NOMO-1 treated with DMSO at 0.1 percent for 48 hours (cell line): ENCODE measurements at regions not wholly inside any gene's neighbourhood (a gene's known extent, or its start where the extent isn't known, plus 50 kb on each side); places are given as distances from the start of the nearest gene placed in this dataset.
"Not testable (repeated sequence)": the region's sequence is repeated elsewhere in the genome, so short reads cannot be mapped to it uniquely, and the experiment has no call there.

Experiments used
- DNase-seq: peaks from one replicate; lab custom pipeline; 2025; ENCODE audit not compliant: unreplicated experiment; lab: John Stamatoyannopoulos, UW

DNA sequence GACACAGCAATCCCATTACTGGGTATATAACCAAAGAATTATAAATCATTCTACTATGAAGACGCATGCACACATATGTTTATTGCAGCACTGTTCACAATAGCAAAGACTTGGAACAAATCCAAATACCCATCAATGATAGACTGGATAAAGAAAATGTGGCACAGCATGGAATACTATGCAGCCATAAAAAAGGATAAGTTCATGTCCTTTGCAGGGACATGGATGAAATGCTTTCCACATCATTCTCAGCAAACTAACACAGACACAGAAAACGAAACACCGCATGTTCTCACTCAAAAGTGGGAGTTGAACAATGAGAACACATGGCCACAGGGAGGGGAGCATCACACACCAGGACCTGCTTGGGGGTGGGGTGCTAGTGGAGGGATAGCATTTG lies 613.0 kb downstream of the RFPL4B start:
- not testable (repeated sequence) for DNase-seq

DNA sequence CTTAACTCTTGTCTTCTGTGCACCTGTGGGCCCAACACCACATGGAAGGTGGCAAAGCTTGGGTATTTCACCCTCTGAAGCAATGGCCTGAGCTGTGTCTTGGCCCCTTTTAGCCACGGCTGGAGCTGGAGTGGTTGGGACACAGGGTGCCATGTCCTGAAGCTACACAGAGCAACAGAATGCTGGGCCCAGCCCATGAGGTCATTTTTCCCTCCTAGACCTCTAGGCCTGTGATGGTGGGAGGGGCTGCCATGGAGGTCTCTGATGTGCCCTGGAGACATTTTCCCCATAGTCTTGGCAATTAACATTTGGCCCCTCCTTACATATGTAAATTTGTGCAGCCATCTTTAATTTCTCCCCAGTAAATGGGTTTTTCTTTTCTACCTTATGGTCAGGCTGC lies 620.8 kb downstream of the RFPL4B start:
- no peak for DNase-seq

DNA sequence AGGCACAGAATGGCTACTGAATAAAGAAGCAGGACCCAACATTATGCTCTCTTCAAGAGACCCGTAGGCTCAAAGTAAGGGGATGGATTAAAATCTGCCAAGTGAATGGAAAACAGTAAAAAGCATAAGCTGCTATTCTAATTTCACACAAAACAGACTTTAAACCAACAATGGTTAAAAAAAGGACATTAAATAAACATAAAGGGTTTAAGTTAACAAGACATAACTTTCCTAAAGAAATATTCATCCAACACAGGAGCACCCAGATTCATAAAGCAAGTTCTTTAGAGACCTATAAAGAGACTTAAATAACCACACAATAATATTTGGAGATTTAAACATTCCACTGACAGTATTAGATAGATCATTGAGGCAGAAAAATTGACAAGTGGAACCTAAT lies 624.5 kb downstream of the RFPL4B start:
- no peak for DNase-seq

DNA sequence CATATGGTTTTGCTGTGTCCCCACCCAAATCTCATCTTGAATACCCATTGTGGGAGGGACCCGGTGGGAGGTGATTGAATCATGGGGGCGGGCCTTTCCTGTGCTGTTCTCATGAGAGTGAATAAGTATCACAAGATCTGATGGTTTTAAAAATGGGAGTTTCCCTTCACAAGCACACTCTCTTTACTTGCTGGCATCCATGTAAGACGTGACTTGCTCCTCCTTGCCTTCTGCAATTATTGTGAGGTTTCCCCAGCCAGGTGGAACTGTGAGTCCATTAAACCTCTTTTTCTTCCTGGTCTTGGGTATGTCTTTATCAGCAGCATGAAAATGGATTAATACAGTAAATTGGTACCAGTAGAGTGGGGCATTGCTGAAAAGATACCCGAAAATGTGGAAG lies 627.8 kb downstream of the RFPL4B start:
- not testable (repeated sequence) for DNase-seq

DNA sequence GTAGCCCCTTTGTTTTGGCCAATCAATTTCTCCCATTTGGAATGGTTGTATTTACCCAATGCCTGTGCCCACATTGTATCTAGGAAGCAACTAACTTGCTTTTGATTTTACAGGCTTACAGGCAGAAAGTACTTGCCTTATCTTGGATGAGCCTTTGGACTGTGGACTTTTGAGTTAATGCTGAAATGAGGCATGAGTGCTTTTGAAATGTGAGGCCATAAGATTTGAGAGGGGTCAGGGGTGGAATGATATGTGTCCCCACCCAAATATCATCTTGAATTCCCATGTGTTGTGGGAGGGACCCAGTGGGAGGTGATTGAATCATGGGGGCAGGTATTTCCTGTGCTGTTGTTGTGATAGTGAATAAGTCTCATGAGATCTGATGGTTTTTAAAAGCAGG lies 629.4 kb downstream of the RFPL4B start:
- DNase-seq = not testable (repeated sequence)

DNA sequence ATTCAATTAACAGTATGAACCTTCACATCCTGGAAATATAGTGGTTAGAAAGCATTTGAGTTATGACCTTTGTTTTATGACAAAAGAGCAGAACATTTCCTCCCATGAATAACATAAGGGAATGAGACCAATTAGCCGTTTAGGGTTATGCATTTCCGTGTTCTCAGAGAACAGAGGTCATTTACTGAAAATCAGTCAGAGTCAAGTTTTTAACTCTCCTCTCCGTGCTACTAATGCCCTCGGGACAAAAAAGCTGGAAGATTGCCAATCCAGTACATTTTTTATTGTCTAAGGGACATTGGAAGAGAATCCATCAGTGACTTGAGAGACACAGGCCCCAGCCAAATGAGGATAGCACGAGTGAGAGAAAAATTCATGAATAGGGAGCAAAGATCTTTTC lies 632.7 kb downstream of the RFPL4B start:
- no peak for DNase-seq

DNA sequence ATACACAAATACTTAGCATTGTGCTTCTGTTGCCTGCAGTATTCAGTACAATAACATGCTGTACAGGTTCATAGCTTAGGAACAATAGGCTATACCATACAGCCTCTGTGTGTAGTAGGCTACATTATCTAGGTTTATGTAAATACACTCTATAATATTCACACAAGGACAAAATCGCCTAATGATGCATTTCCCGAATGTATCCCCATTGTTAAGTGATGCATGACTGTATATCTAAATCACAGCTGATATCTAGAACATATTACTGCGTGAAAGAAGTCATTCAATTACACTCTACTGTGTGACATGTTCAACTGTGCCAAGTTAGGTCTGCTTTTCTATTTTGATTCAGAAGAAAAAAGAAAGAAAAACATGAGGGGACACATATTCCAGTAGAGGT lies 633.5 kb downstream of the RFPL4B start:
- no peak for DNase-seq

DNA sequence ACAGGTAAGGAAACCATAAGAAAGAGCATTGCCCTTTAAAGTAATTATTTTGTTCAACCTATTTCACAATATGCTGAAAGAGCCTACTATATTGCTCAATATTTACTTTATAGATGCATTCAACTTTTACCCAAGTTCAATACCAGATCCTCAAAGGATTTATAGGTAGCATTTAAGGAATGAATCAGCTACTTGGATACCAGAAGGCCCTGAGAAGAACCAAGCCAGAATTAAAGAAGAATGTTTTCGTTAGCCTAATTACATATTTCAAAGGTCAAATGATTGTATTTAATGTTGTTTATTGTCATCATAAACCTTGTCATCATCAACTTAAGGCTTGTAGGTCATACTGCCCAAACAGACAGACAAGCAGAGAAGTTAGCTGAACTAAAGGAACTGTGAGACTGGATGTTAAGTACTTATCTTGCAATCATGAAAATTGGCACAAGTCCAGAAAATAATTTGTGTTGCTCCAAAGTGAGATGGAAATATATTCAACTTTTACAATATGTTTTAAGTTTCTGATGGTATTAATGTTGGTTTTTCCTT lies 636.7 kb downstream of the RFPL4B start:
- peak; percentile 4 for DNase-seq

DNA sequence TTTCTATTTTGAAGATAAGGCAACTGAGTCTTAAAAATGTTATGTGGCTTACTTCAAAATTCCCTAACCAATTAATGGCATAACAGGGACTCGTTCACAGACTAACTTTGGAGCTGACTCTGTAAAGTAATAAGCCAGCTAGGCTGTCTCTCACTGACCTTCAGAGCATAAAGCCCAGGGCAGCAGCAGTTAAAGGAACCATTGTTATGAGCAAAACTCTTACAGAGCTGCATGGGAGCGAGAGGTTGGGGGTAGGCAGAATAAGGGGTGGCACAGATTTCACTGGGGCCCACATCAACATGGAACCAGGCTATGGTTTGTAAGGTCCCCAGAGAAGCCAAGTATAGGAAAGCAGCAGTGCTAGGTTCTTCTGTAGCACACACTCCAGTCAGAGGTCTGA lies 637.8 kb downstream of the RFPL4B start:
- DNase-seq = no peak

DNA sequence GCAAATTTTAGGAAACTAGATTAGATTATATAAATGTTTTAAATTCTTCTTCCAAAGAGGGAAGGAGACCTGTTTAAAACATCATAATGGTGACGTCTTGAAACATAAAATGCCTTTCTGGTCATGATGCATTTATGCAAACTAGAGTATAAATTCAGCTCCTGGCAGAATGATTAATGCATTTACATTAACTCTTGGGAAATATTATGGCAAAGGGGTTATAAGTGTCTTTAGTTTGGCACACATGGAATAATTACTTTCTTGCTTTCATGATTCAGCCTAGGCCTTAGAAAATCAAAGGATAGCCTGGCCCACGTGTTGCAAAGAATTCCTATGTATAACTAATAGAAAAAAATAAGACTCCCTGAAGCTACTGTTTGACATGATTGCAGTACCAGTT lies 639.2 kb downstream of the RFPL4B start:
- DNase-seq = no peak

DNA sequence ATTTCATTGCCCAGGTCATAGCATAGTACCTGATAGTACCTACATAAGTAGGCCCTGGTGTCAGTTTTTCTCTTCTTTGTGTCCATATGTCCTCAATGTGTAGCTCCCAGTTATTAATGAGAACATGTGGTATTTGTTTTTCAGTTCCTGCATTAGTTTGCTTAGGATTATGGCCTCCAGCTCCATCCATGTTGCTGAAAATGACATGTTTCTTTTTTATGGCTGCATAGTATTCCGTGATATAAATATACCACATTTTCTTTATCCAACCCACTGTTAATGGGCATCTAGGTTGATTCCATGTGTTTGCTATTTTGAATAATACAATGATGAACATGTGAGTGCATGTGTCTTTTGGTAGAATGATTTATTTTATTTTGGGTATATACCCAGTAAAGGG lies 641.6 kb downstream of the RFPL4B start:
- no peak for DNase-seq

DNA sequence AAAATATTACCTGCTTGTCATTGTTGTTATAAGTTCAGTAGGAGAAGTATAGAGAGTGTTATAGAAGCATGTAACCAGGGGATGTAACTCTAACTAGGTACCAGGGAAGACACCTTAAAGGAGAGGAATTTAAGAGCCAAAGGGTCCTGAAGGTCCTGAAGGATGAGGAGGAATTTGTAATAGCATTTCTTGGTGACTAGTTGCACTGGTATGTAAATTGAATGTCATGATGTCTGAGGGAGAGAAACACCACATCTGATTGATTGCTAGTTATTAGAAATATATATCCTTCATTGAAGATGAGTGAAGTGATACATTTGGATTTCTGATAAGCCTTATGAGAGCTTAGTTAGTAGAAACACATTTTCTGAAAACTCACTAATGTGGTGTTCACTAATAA lies 643.8 kb downstream of the RFPL4B start:
- DNase-seq = no peak

DNA sequence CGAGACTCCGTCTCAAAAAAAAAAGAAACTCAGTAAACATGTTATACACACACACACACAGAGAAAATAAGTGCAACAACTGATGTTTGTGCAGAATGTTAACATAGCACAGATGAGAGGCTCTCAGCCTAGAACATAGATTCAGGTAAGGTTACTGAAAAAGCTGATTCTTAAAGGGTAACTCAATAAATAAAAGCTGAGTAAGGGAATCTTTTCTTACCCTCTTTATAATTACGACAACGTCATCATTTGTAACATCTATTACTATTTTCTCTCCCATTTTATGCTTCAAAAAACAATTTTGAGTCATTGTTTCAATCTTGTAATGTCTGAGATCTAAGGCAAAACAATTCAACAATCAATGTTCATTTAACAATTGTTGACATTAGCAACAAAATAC lies 644.8 kb downstream of the RFPL4B start:
- DNase-seq = no peak

DNA sequence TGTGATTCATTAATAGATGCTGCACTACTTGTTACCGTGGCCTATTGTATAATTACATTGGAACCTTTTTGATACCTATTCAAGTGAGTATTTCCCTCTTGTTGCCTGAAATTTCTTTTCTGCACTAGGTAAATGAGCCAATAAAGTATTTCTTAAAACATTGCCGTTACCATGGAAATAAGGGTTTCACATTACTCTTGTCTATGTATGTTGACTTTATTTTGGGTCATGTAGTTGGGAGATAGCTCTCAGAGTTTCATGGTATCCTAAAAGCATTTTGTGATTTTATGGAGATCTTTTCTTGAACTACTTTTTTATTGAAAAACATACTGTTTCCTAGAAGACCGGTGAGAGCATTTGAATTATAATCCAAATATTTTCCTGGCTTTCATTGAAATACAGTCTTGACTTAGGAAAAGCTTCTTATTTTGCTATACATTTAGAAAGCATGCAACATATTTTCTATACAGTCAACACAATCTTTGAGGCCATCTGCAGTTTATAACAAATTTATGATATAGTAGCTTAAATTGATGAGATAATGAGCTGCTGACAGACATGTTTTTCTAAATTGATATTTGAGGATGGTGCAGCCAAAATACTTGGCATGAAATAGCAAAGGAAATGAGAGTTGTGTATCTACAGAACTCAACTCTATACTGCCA lies 650.4 kb downstream of the RFPL4B start:
- DNase-seq = no peak

DNA sequence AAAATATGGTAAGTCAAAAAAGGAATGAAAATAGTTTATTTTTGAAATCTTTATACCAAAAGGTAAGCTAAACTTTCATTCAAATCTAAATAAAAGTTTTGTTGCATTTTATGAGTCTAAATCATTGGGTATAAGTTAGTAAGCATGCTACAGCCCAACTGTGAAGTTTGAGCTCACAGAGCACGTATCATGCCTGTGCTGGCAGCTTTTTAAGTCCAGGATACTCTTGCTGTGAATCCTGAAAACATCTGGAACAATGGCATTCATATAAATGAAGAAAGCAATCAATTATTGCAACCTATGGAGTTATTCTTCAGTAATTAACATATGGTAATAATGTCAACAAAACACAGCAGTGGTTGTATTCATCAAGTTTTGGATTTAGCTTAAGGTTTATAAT lies 656.9 kb downstream of the RFPL4B start:
- DNase-seq = no peak

DNA sequence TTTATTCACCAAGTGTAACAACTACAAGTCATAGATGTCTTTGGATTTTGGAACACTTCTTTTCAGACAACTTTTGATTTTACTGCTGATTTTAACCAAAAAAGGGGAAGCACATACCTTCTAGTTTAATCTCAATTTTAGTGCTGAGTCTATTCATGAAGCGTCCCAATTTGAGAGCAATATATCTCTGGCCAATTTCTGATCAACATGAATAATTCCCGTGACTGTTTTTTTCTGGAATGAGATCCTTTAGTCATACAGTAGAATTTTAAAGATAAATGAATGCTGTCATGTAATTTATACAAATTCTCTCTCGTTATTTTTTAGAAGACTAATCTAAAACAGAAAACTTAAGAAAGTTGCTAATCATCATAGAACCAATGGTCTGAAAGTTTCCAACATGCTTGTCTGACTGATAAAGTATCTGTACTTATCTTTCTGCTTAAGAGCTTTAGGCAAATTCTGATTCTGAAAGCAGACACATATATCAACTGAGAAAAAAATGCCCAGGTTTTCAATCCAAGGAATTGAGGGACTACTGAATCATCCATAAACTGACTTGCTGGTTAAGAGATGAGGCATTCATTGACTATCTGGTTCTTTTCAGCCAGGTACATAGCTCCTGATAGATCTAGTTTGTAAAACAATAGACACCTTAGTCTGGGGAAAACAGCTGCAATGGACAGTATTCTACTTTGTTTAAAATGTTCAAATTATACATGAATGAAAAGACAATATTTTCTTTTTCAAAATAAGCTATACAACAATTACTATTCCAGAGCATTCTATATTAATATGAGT lies 657.5 kb downstream of the RFPL4B start:
- DNase-seq = no peak

DNA sequence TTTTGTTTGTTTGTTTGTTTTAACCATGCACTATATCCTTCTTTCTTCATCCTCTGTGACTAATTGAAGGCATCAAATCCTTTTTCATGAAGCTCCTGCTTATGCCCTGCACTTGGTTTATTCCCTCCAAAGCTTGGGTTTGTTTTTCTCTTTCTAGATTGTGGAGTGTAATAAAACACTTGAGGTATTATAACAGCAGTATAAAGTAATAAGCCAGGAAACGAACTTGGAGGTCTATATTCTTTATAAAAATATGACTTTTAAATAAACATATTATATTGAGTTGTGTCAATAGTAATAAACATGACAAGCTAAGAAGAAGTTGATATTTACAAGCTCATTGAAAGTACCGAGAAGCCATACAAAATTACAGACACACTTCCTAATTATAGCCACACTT lies 659.4 kb downstream of the RFPL4B start:
- no peak for DNase-seq

DNA sequence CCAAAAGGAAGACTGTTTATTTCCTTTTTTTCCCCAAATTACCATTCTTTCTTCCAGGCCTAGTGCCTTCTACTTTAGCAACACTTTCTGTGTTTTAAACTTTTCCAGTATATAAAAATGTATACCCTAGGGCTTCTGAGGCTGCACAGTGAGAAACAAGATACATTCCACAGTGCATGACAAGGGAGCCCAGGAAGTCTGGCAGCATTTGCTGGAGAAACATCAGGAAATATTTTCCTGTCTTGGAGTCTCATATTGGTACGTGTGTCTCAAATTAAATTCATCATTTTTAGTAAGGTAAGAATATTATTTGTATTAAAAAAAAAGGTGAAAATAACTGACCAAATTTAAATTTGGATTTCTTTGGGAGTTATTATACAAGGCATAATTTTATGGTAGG lies 662.6 kb downstream of the RFPL4B start:
- no peak for DNase-seq

DNA sequence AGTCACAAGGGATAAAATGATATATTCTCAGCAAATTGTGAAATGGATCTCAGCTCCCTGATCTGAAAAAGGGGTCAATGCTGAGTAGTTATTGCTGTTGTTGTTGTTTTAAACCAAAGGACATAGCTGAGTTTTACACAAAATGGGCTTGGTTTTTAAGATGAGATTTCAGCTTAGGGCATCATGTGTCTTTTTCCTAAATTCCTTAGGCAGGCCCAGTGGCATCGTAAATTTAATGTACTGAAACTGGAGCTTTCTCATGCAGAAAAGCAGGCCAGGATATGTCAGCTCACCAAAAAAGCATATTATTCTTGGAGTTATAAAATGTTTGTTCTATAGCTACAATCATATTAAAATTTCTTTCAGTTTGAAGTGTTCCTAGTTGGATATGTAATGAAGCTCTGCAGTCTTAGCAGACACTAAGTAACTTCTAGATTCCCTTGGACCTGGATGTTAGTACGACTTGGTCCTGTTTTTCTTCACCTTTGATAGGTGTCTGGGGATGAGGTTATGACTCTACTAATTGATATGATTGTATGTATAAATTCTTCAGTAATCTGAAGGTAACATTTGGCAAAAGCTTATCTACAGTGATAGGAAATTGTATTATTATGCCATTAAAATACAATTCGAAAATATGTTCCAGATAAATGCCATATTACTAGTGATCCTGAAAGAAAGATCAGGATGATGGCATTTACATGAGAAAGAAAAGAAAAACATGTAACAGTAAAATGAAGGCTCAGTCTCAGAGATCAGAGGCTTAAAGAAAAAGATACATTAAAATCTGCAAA lies 663.3 kb downstream of the RFPL4B start:
- DNase-seq = no peak

DNA sequence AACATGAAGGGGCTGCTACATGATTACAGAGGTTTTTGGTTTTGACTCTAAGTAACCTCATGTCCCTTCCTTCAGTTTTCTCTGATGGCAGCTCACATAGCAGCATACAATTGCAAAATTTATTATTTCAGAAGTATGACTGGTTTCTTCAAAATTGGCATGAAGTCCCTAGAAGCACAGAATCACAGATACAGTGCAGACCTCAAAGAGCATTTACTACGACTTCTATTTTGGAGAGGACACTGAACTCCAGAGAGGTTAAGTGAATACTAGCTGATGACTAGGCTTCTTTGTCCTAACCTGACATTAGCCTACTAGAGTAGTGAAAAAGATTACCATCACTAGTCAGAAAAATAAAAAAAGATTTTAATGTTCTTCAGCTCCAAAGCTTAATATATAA lies 664.3 kb downstream of the RFPL4B start:
- DNase-seq = no peak

DNA sequence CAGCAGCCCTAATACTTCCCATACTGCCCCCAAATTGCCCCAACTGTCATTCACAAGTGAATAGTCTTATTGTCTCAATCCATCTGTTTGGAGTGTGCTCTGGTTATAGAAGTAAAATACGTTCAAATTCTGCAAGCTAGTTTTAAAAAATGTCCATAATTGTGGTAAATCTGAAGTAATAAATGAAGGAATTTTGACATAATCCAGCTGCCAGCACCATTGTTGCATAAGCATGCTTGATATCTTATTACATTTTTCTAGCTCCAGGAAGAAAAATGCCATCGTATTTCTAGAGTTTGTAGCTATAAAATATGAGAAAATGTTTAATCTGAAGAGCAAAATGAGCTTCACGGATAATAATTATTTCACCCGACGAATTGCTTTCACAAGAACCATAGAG lies 664.7 kb downstream of the RFPL4B start:
- DNase-seq = no peak

DNA sequence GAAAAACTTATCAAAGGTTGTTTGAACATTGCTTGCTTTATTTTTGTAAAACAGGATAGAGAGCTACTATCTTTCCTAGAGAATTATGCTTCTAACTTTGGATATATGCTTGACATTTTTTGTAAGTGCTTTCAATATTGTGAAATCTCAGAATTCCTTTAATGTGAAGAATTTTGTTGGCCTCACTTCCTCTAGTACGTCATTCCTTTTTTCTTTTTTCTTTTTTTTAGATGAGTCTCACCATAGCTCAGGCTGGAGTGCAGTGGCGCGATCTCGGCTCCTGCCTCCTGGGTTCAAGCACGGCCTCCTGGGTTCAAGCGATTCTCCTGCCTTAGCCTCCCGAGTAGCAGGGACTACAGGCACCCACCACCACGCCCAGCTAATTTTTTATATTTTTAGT lies 668.1 kb downstream of the RFPL4B start:
- no peak for DNase-seq
